Fibroblast of mammary gland (primary cell): ENCODE measurements at regions not wholly inside any gene's neighbourhood (a gene's known extent, or its start where the extent isn't known, plus 50 kb on each side); places are given as distances from the start of the nearest gene placed in this dataset.
A peak's percentile ranks its signal among the peaks of the same experiment; 100 is the strongest.

ENCODE experiments used
- DNase-seq: peaks from one replicate; pipeline ENCODE4 v3.0.0-alpha.2; 2010; ENCODE audit warnings: low read depth
- H3K4me3 ChIP-seq: 2 replicates; pipeline ENCODE4 v1.5.1; 2011; ENCODE audit warnings: low read depth, mild to moderate bottlenecking, low read length, moderate library complexity; ENCODE audit not compliant: control insufficient read depth
- CTCF ChIP-seq: conservative IDR thresholded peaks from 2 replicates; pipeline ENCODE4 v1.5.1; 2011; ENCODE audit warnings: low read depth, low read length, inconsistent platforms; ENCODE audit not compliant: control insufficient read depth, insufficient read depth

DNA sequence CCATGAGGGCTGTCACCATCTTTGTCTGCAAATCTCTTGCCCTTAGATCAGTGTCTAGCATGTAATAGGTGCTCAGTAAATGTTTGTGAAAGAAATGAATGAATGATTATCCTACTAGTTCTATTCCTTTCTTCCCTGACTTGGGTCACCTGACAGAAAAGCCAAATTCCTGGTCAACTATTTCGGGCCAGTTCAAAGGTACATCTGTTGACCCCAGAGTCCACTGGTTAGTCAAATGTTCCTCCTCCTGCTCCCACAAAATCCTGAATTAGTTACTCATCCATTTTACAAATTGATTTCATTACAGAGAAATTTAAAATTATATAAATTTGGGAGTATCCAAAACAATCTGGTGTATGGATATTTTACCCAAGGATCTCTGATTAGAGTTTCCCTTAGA lies 124.7 kb upstream of the NAV2 start:
- no peak overlapping the region for H3K4me3 ChIP-seq
- TF ChIP-seq CTCF, result no peak
- no peak for DNase-seq

- no peak overlapping the region for H3K4me3 ChIP-seq
- TF ChIP-seq CTCF, result no peak
- DNase-seq, result no peak
These were observed 132.0 kb upstream of the NAV2 start for GRCh38 chr11:19580646-19581045.

DNA sequence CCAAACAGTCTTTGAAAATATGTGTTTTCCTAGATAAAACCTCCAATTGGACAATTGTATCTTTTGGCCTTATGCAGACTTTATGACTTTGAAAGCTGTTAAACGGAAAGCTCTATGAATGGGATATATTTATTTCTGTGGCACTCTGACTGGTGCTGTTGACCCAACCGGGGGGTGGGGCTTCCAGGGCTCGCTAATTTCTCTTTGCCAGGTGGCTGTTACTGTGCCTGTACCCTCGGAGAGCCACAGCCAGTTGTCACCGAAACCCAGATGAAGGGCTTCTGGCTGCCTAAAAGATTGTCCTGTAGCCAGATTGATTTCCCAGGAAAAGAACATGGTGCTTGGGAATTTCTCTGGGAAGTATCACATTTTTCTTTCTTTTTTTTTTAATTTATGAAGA lies 132.7 kb upstream of the NAV2 start:
- TF ChIP-seq CTCF, result no peak
- H3K4me3 ChIP-seq, result no peak overlapping the region
- DNase-seq, result no peak

GRCh38 chr11:19578871-19579270 lies 133.8 kb upstream of the NAV2 start:
- TF ChIP-seq CTCF, result no peak
- H3K4me3 ChIP-seq, result no peak overlapping the region
- DNase-seq, result no peak

DNA sequence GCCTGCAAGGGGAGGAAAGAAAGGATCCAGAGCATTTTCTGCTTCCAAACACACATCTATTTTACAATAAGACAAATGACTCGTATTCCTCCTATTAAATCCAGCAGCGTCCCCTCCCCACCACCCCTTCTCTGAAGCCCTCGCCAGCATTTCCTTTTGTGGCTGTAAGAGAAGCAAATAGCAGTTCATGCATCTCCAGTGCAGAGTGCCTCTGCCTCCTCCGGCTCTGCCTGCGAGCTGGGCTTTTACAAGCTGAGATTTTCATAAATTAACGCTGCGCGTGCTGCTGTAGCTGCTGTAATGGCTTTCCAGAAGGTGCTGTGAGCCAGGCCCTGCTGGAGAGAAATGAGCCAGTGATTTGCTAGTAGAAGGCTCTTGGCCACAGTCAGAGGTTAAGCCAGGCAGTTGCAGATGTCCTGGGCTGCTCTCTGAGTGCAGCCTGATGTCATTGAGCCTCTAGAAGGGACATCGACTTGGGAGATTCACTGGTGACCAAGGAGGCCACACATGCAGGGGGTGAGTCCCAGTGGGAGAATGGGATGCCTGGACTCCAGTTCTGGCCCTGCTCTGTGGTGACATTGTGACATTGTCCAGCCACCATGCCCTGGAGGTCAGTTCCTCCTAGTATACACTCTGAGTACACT lies 134.5 kb upstream of the NAV2 start:
- no peak overlapping the region for H3K4me3 ChIP-seq
- TF ChIP-seq CTCF, result no peak
- peak; percentile 64 for DNase-seq

DNA sequence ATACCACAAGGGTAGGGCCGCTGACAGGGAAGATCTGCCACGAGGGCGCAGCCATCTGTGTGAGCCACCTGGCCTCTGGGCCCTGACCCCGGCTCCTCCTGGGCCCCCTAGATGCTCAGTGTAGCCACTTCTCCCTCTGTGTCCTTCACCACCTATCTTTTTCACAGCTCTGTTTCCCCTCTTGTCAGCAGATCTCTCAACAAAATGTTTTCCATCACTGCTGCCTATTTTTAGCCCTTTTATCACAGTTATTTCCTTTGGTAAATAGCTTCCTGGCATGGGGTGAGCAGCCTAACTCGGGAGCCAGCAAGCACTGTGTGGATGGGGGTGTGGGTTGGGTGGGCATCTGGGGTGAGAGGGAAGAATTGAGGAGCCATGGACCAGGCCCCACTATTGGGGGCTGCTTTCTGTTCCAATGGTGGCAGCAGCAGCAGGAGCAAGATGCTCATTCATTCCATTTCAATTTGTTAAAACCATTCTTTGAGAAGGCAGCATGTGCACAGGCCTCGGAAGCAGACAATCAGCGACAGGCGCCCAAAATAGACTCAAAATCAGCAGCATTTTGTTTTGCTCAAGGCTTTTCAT lies 135.2 kb upstream of the NAV2 start:
- no peak overlapping the region for H3K4me3 ChIP-seq
- no peak for DNase-seq
- TF ChIP-seq CTCF, result no peak

GRCh38 chr11:19576903-19577302 lies 135.7 kb upstream of the NAV2 start:
- no peak for TF ChIP-seq CTCF
- no peak overlapping the region for H3K4me3 ChIP-seq
- no peak for DNase-seq
